Esophagus muscularis mucosa (tissue), 4 donors: ENCODE measurements at regions not wholly inside any gene's neighbourhood (a gene's known extent, or its start where the extent isn't known, plus 50 kb on each side); places are given as distances from the start of the nearest gene placed in this dataset.

Source experiments
- DNase-seq: peaks from one replicate; pipeline ENCODE4 v3.0.0-alpha.2; 2017; ENCODE audit errors: extremely low spot score
- H3K27ac ChIP-seq, 4 donors: fragments of 200-600 bp; sonication (generic); replicated peaks in 1 of 4; 1 replicate in 3 of 4; 2 replicates in 1 of 4; pipeline ENCODE4 v1.5.1; 2016 to 2019; ENCODE audit warnings: mild to moderate bottlenecking in 1 of 4
- H3K27me3 ChIP-seq, 4 donors: fragments of 200-600 bp; sonication (generic); one replicate each; pipeline versions ENCODE4 v1.5.1 to v1.6.0; 2016 to 2019
- H3K36me3 ChIP-seq, 4 donors: fragments of 200-600 bp; sonication (generic); one replicate each; pipeline ENCODE4 v1.5.1; 2016 to 2019
- H3K4me1 ChIP-seq, 4 donors: fragments of 200-600 bp; sonication (generic); one replicate each; pipeline ENCODE4 v1.5.1; 2016 to 2019
- H3K4me3 ChIP-seq, 4 donors: fragments of 200-600 bp; sonication (generic); 1 replicate in 2 of 4; 2 replicates in 2 of 4; pipeline ENCODE4 v1.5.1; 2016 to 2019; ENCODE audit warnings: mild to moderate bottlenecking in 4 of 4, moderate library complexity in 1 of 4
- H3K9me3 ChIP-seq, 4 donors: fragments of 200-600 bp; sonication (generic); 1 replicate in 3 of 4; 2 replicates in 1 of 4; pipeline ENCODE4 v1.5.1; 2016 to 2019
- CTCF ChIP-seq, 3 experiments: fragments of 200-600 bp in 2 of 3; fragments of 450-650 bp in 1 of 3; sonication (generic) in 2 of 3; IDR thresholded peaks; one replicate each; pipeline ENCODE4 v1.5.1; 2017 to 2019; ENCODE audit warnings: antibody characterized with exemption in 3 of 3, mild to moderate bottlenecking in 2 of 3, moderate library complexity in 1 of 3
- EP300 ChIP-seq: sonication (generic); formaldehyde crosslinking; IDR thresholded peaks from one replicate; pipeline ENCODE4 v1.6.1; 2017; ENCODE audit warnings: antibody characterized with exemption
- POLR2A ChIP-seq: fragments of 450-650 bp; IDR thresholded peaks from one replicate; pipeline ENCODE4 v1.6.1; 2017; ENCODE audit warnings: antibody characterized with exemption, moderate library complexity, mild to moderate bottlenecking, low read depth
- POLR2AphosphoS5 ChIP-seq, 2 donors: sonication (generic); formaldehyde crosslinking; IDR thresholded peaks; one replicate each; pipeline ENCODE4 v1.6.1; 2017; ENCODE audit warnings: antibody characterized with exemption in 2 of 2
- WGBS: methylation state at CpG from one replicate; pipeline ENCODE4 v1.1.5; 2018; 5-methylcytosine and 5-hydroxymethylcytosine counted together
- intact Hi-C: fragments of 100-400 bp; cut with DNase I; formaldehyde crosslinking; loops from one replicate; pipeline ENCODE4 v1.15.1; 2023

- no peak overlapping the region for H3K27ac ChIP-seq
- no peak for DNase-seq
- no peaks in the 10 kb centered on the region for H3K27me3 ChIP-seq
- H3K9me3 ChIP-seq: no peaks in the 10 kb centered on the region
- H3K4me1 ChIP-seq: peaks cover 4 to 12% (median 9%) of the 10 kb centered on the region in 4 donors
- no peaks in the 10 kb centered on the region for H3K36me3 ChIP-seq
- 31% methylated on average over 8 of the region's 8 CpGs for WGBS
- no peak overlapping the region for H3K4me3 ChIP-seq
- intact Hi-C loops: no loop called here
- TF ChIP-seq POLR2AphosphoS5 (IDR thresholded peaks at IDR 0.05): no peak
- TF ChIP-seq EP300: no peak
- no peak for TF ChIP-seq CTCF (IDR thresholded peaks at IDR 0.05)
- TF ChIP-seq POLR2A: no peak
Observed at GRCh38 chr3:31288641-31289100, 244.1 kb upstream of the STT3B start.

GRCh38 chr3:31289584-31289983 lies 243.1 kb upstream of the STT3B start:
- TF ChIP-seq EP300 (no peak), CTCF (IDR thresholded peaks at IDR 0.05) (no peak), POLR2AphosphoS5 (IDR thresholded peaks at IDR 0.05) (no peak), POLR2A (no peak)
- intact Hi-C loops: no loop called here
- Histone ChIP-seq H3K9me3 (no peaks in the 10 kb centered on the region), H3K36me3 (no peaks in the 10 kb centered on the region), H3K27ac (no peak overlapping the region), H3K27me3 (no peaks in the 10 kb centered on the region), H3K4me1 (peaks cover 4 to 12% (median 9%) of the 10 kb centered on the region in 4 donors), H3K4me3 (no peak overlapping the region)
- WGBS: 74% methylated on average over 4 of the region's 4 CpGs
- no peak for DNase-seq

DNA sequence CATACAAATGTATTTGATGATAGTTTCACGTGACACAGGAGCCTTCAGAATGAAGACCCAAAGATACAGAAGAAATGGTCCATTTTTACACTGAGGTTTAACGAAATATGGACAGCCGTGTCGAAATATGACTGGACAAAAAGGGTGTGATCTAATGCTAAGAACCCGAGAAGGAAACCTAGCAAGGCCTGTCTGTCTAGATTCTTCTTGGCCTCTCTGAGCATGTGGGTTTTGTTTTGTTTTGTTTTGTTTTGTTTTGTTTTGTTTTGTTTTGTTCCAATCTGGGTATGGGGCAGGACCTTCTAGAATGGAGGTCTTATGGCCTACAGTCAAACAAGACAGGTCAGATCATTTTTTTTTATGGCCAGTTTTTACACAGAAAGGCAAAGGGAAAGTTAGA lies 242.7 kb upstream of the STT3B start:
- Histone ChIP-seq H3K4me3 (no peak overlapping the region), H3K27ac (no peak overlapping the region), H3K9me3 (no peaks in the 10 kb centered on the region), H3K27me3 (no peaks in the 10 kb centered on the region), H3K36me3 (no peaks in the 10 kb centered on the region), H3K4me1 (peaks cover 4 to 12% (median 9%) of the 10 kb centered on the region in 4 donors)
- intact Hi-C loops: no loop called here
- 88% methylated on average over 5 of the region's 5 CpGs for WGBS
- TF ChIP-seq EP300 (no peak), POLR2A (no peak), POLR2AphosphoS5 (IDR thresholded peaks at IDR 0.05) (no peak), CTCF (IDR thresholded peaks at IDR 0.05) (no peak)
- no peak for DNase-seq

GRCh38 chr3:31291818-31292217 lies 240.9 kb upstream of the STT3B start:
- DNase-seq: no peak
- no peak for TF ChIP-seq POLR2A
- TF ChIP-seq CTCF (IDR thresholded peaks at IDR 0.05): no peak
- no peak for TF ChIP-seq EP300
- no peak for TF ChIP-seq POLR2AphosphoS5 (IDR thresholded peaks at IDR 0.05)
- Histone ChIP-seq H3K9me3 (no peaks in the 10 kb centered on the region), H3K36me3 (no peaks in the 10 kb centered on the region), H3K4me3 (no peak overlapping the region), H3K27me3 (no peaks in the 10 kb centered on the region), H3K27ac (no peak overlapping the region), H3K4me1 (peaks cover 4 to 12% (median 9%) of the 10 kb centered on the region in 4 donors)
- 87% methylated on average over 3 of the region's 3 CpGs for WGBS
- intact Hi-C loops: no loop called here

GRCh38 chr3:31294430-31295149 lies 238.1 kb upstream of the STT3B start:
- Histone ChIP-seq H3K9me3 (peaks cover 0 to 4% (median 0%) of the 10 kb centered on the region in 4 donors), H3K27me3 (no peaks in the 10 kb centered on the region), H3K4me3 (no peak overlapping the region), H3K4me1 (no peaks in the 10 kb centered on the region), H3K36me3 (no peaks in the 10 kb centered on the region), H3K27ac (no peak overlapping the region)
- WGBS: 74% methylated on average over 5 of the region's 5 CpGs
- DNase-seq: no peak
- intact Hi-C loops: no loop called here
- TF ChIP-seq POLR2AphosphoS5 (IDR thresholded peaks at IDR 0.05) (no peak), CTCF (IDR thresholded peaks at IDR 0.05) (no peak), POLR2A (no peak), EP300 (no peak)
